Keratinocyte (primary cell): ENCODE measurements at regions not wholly inside any gene's neighbourhood (a gene's known extent, or its start where the extent isn't known, plus 50 kb on each side); places are given as distances from the start of the nearest gene placed in this dataset.

Source experiments
- CTCF ChIP-seq, 3 experiments: IDR thresholded peaks in 1 of 3; conservative IDR thresholded peaks in 1 of 3; optimal IDR thresholded peaks in 1 of 3; 2 replicates in 2 of 3; 3 replicates in 1 of 3; pipeline versions ENCODE3 to v1.5.1; 2011; ENCODE audit warnings: low read length in 3 of 3, mild to moderate bottlenecking in 3 of 3, moderate library complexity in 2 of 3, control low read depth in 1 of 3, inconsistent platforms in 1 of 3; ENCODE audit not compliant: insufficient read depth in 2 of 3; ENCODE audit errors: extremely low read depth in 1 of 3
- EZH2 ChIP-seq: IDR thresholded peaks from one replicate; pipeline ENCODE4 v1.6.1; 2012; ENCODE audit warnings: inconsistent platforms, mild to moderate bottlenecking, low read length, moderate library complexity

GRCh38 chr4:24382381-24382780 lies 202.0 kb downstream of the DHX15 start:
- no peak for TF ChIP-seq CTCF (optimal IDR thresholded peaks at IDR 0.05 in 1 of 3, IDR thresholded peaks at IDR 0.05 in 1 of 3, conservative IDR thresholded peaks at IDR 0.05 in 1 of 3; ENCODE audit: extremely low read depth in 1 of 3, insufficient read depth in 2 of 3, low read length in 3 of 3)
- TF ChIP-seq EZH2 = no peak
